IMR-90 (cell line): ENCODE measurements at regions not wholly inside any gene's neighbourhood (a gene's known extent, or its start where the extent isn't known, plus 50 kb on each side); places are given as distances from the start of the nearest gene placed in this dataset.
"Not testable (repeated sequence)": the region's sequence is repeated elsewhere in the genome, so short reads cannot be mapped to it uniquely, and the experiment has no call there.

Experiments used
- ATAC-seq: fragments of 200-7000 bp; cut with Tn5 transposase; 2 replicates; pipeline ENCODE4 v1.9.1; 2020; ENCODE audit warnings: low read depth, mild to moderate bottlenecking, moderate library complexity
- BruUV-seq: library from RNA; stranded (reverse); fragments of 400-500 nt; replicated peaks from 2 replicates; lab custom pipeline; 2021; lab: Mats Ljungman, UMichigan
- CTCF ChIA-PET: fragments of 300-600 bp; formaldehyde crosslinking; extraction: SDS; loops from one replicate; lab custom pipeline; 2021; ENCODE audit warnings: antibody characterized with exemption; lab: Yijun Ruan, JAX
- POLR2A ChIA-PET: fragments of 300-600 bp; sonication (Branson Sonifier 250); formaldehyde crosslinking; loops from one replicate; lab custom pipeline; 2022; ENCODE audit warnings: antibody characterized with exemption; ENCODE audit not compliant: unreplicated experiment; lab: Charles Lee
- DNase-seq: peaks from one replicate; pipeline ENCODE4 v3.0.0; 2013
- H2AFZ ChIP-seq: replicated peaks from 2 replicates; pipeline ENCODE3; 2013; ENCODE audit warnings: low read length, mild to moderate bottlenecking; ENCODE audit not compliant: poor library complexity
- H2AK5ac ChIP-seq: 2 replicates; pipeline ENCODE4 v1.6.1; 2013; ENCODE audit warnings: low read depth, low read length, inconsistent platforms
- H2AK9ac ChIP-seq: replicated peaks from 2 replicates; pipeline ENCODE3; 2013; ENCODE audit warnings: mild to moderate bottlenecking, low read depth, low read length, moderate library complexity; ENCODE audit not compliant: poor library complexity
- H2BK120ac ChIP-seq: 2 replicates; pipeline ENCODE4 v1.6.1; 2013; ENCODE audit warnings: low read depth, low read length, inconsistent platforms
- H2BK15ac ChIP-seq: 3 replicates; pipeline ENCODE4 v1.6.1; 2013; ENCODE audit warnings: low read depth, low read length, inconsistent platforms
- H2BK20ac ChIP-seq: 2 replicates; pipeline ENCODE4 v1.6.1; 2013; ENCODE audit warnings: low read depth, mild to moderate bottlenecking, inconsistent platforms, low read length, moderate library complexity
- H2BK5ac ChIP-seq: 2 replicates; pipeline ENCODE4 v1.6.1; 2013; ENCODE audit warnings: mild to moderate bottlenecking, low read depth, low read length, inconsistent platforms; ENCODE audit not compliant: poor library complexity, severe bottlenecking
- H3K14ac ChIP-seq: replicated peaks from 2 replicates; pipeline ENCODE4 v1.6.1; 2013; ENCODE audit warnings: low read depth, low read length, inconsistent platforms
- H3K18ac ChIP-seq: 2 replicates; pipeline ENCODE4 v1.6.1; 2013; ENCODE audit warnings: low read depth, low read length, control low read depth
- H3K23ac ChIP-seq: 2 replicates; pipeline ENCODE4 v1.6.1; 2013; ENCODE audit warnings: low read depth, low read length, inconsistent platforms
- H3K27ac ChIP-seq: 2 replicates; pipeline ENCODE4 v1.5.1; 2013; ENCODE audit warnings: mild to moderate bottlenecking, control low read depth, low read length; ENCODE audit not compliant: insufficient read depth
- H3K27me3 ChIP-seq: 2 replicates; pipeline ENCODE4 v1.6.1; 2013; ENCODE audit warnings: low read length; ENCODE audit not compliant: control insufficient read depth, insufficient read depth
- H3K36me3 ChIP-seq: 2 replicates; pipeline ENCODE4 v1.6.1; 2013; ENCODE audit warnings: low read length, mixed read lengths; ENCODE audit not compliant: control insufficient read depth, insufficient read depth
- H3K4ac ChIP-seq: 2 replicates; pipeline ENCODE4 v1.6.1; 2013; ENCODE audit warnings: low read depth, low read length, inconsistent platforms
- H3K4me1 ChIP-seq: 2 replicates; pipeline ENCODE4 v1.6.1; 2013; ENCODE audit warnings: low read length, mixed read lengths; ENCODE audit not compliant: control insufficient read depth, insufficient read depth
- H3K4me2 ChIP-seq: 2 replicates; pipeline ENCODE4 v1.6.1; 2013; ENCODE audit warnings: low read depth, mild to moderate bottlenecking, control low read depth, low read length, moderate library complexity
- H3K4me3 ChIP-seq: 2 replicates; pipeline ENCODE4 v1.5.1; 2013; ENCODE audit warnings: low read depth, mild to moderate bottlenecking, control low read depth, low read length, moderate library complexity; ENCODE audit not compliant: insufficient read depth
- H3K56ac ChIP-seq: 2 replicates; pipeline ENCODE4 v1.6.1; 2013; ENCODE audit warnings: low read length, inconsistent platforms; ENCODE audit not compliant: insufficient read depth; ENCODE audit errors: extremely low read depth
- H3K79me1 ChIP-seq, 2 experiments: 2 replicates each; pipeline ENCODE4 v1.6.1; 2013; ENCODE audit warnings: low read length in 2 of 2, inconsistent platforms in 1 of 2, low read depth in 1 of 2
- H3K9ac ChIP-seq: 2 replicates; pipeline ENCODE4 v1.6.1; 2013; ENCODE audit warnings: low read depth, low read length, control low read depth
- H3K9me1 ChIP-seq: 2 replicates; pipeline ENCODE4 v1.6.1; 2013; ENCODE audit warnings: low read length, inconsistent platforms; ENCODE audit not compliant: insufficient read depth
- H3K9me3 ChIP-seq: 2 replicates; pipeline ENCODE4 v1.6.1; 2013; ENCODE audit warnings: low read length; ENCODE audit not compliant: control insufficient read depth, insufficient read depth
- H4K20me1 ChIP-seq: 2 replicates; pipeline ENCODE4 v1.6.1; 2013; ENCODE audit warnings: low read length, inconsistent platforms; ENCODE audit not compliant: insufficient read depth
- H4K5ac ChIP-seq: 2 replicates; pipeline ENCODE4 v1.6.1; 2013; ENCODE audit warnings: mild to moderate bottlenecking, low read depth, low read length, control low read depth
- H4K8ac ChIP-seq, 2 experiments: 2 replicates each; pipeline ENCODE4 v1.6.1; 2013; ENCODE audit warnings: low read depth in 2 of 2, low read length in 2 of 2, control low read depth in 1 of 2, inconsistent platforms in 1 of 2
- H4K91ac ChIP-seq: 2 replicates; pipeline ENCODE4 v1.6.1; 2013; ENCODE audit warnings: low read depth, low read length, inconsistent platforms; ENCODE audit not compliant: insufficient read depth
- WGBS, 2 experiments: methylation state at CpG; one replicate each; pipeline versions ENCODE4 v1.1.5 to v1.1.7; 2013; ENCODE audit warnings: missing lambda C conversion rate in 2 of 2; ENCODE audit not compliant: insufficient read length in 1 of 2; ENCODE audit errors: extremely low coverage in 2 of 2; 5-methylcytosine and 5-hydroxymethylcytosine counted together
- dilution Hi-C: fragments of 300-500 bp; cut with HindIII; formaldehyde crosslinking; loops from one replicate; pipeline ENCODE4 v1.14.3; 2018; ENCODE audit warnings: low sequenced_read_pairs; ENCODE audit not compliant: unreplicated experiment
- in situ Hi-C: fragments of 300-500 bp; cut with MboI; formaldehyde crosslinking; loops from 3 replicates; pipeline ENCODE4 v1.14.3; 2019; ENCODE audit warnings: low sequenced_read_pairs, inconsistent platforms, mixed read lengths
- intact Hi-C: fragments of 100-400 bp; cut with micrococcal nuclease; formaldehyde crosslinking; loops from 2 replicates; pipeline ENCODE4 v1.10.0; 2022

GRCh38 chr20:47983642-47984041, 198.4 kb upstream of the SULF2 start:
- H4K5ac ChIP-seq, H2BK20ac ChIP-seq, DNase-seq, CTCF ChIA-PET, H4K8ac ChIP-seq, H2AK9ac ChIP-seq, H3K14ac ChIP-seq, H3K27me3 ChIP-seq, BruUV-seq, H3K79me1 ChIP-seq, in situ Hi-C loops, intact Hi-C loops, H2AK5ac ChIP-seq, dilution Hi-C loops, POLR2A ChIA-PET, ATAC-seq, H3K4me1 ChIP-seq, H2BK15ac ChIP-seq, H3K27ac ChIP-seq, H2AFZ ChIP-seq, H3K18ac ChIP-seq, H4K91ac ChIP-seq, H3K4me3 ChIP-seq, H3K4ac ChIP-seq, H2BK5ac ChIP-seq, H3K36me3 ChIP-seq, H3K9ac ChIP-seq, H3K9me1 ChIP-seq, H2BK120ac ChIP-seq, H3K23ac ChIP-seq, H3K4me2 ChIP-seq, H4K20me1 ChIP-seq, H3K9me3 ChIP-seq, H3K56ac ChIP-seq: not testable (repeated sequence)
- no CpG with 5 or more reads among the region's 8 CpGs for WGBS, 2 experiments
